Left lobe of liver (tissue), 2 donors: ENCODE measurements at regions not wholly inside any gene's neighbourhood (a gene's known extent, or its start where the extent isn't known, plus 50 kb on each side); places are given as distances from the start of the nearest gene placed in this dataset.
A peak's percentile ranks its signal among the peaks of the same experiment; 100 is the strongest.

Experiments used
- ATAC-seq: fragments of 200-7000 bp; cut with Tn5 transposase; one replicate; pipeline ENCODE4 v1.9.1; 2020; ENCODE audit warnings: mild to moderate bottlenecking, moderate library complexity
- DNase-seq: peaks from one replicate; pipeline ENCODE4 v3.0.0-alpha.2; 2020; ENCODE audit warnings: low spot score
- donor health status: DM: no; HTN: no; CAD: no; lungs with moderate emphysema.
- donor health status: DM: no; HTN: yes; CAD: no.

- ATAC-seq: no peak
- no peak for DNase-seq
These were observed 61.6 kb upstream of the HS6ST1 start for GRCh38 chr2:128380061-128380889.

DNA sequence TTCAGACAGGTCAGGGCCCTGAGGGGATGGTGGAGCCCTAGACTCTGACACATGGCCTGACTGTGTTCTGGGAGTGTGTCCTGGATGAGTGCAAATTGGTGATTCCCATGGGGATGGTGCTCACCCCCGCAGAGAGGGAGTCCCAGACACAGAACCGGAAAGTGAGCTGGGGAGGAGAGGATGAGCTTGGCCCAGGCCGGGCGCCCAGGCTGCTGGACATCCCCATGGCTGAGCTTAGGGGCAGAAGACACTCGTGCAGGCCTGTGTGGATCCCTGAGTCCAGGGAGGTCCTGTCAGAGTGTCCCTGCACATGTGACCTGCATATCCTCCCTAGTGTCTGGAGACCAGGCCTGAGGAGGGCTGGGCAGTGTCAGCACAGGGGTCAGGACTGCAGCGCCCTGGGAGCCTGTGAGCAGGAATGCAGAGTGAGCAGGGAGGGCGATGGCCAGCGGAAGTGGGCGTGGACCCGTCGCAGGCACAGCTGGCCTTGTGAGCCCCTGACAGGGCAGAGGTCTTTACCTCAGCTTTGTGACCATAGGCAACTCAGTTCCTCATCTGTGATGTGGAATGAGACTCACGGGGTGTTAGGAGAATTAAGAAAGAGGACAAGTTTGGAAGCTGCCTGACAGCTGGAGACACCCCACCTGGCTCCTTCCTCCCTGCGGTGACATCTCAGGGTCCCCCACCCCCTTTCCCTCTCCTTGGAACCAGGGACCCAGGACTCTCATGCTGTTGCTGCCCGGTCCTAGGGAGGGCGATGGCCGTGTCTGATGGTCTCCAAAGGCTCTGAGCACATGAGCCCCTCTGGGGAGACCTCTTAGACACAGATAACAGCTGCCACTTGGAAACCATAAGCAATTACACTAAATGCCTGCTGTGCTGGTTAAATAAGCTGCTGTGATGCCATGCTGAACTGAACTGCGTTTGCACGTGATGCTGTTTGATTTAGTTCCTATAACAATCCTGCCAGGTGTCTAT is 62.6 kb upstream of the HS6ST1 start:
- ATAC-seq (peak; percentile 30), DNase-seq (no peak)

DNA sequence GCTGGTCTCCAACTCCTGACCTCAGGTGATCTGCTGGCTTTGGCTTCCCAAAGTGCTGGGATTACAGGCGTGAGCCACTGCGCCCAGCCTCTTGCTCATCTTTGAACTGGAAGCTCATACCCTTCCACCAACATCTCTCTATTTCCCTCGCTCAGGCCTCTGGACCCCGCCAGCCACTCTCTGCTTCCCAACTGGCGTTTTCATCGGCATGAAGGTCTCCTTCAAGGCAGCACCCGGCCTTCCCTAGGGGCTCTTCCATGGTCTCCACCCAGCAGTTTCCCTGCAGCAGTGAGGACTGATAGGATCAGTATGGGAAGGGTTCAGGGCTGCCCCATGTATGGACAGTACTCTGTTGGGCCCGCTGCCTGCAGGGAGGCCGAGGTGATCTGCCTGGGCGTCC is 65.8 kb upstream of the HS6ST1 start:
- no peak for DNase-seq
- no peak for ATAC-seq

- ATAC-seq: no peak
- DNase-seq: no peak
These were observed 66.3 kb upstream of the HS6ST1 start for GRCh38 chr2:128384956-128385355.

- no peak for DNase-seq
- ATAC-seq: no peak
These were observed 66.7 kb upstream of the HS6ST1 start for GRCh38 chr2:128385365-128385764.

GRCh38 chr2:128386066-128386465 is 67.4 kb upstream of the HS6ST1 start:
- ATAC-seq (no peak), DNase-seq (no peak)

DNA sequence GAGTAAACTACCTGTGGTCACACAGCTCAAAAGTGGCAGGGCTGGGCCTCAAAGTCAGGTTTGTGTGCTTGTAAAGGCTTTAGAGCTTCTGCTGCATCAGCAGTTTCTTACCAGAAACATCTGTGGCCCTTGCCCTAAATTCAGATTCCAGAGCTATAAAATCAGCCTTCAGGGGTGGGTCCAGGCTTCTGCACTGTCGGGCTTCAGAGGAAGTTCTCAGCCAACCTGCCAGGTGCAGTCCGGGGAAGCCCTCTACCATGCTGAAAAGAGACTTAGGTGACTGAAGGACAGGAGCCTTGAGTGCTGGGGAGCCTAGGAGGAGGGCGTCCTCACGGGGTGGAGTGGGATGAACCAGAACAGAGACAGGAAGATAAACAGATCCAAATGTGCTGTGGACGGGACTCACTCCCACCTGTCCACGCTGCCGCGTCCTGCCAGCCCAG is 69.9 kb upstream of the HS6ST1 start:
- no peak for DNase-seq
- no peak for ATAC-seq

DNA sequence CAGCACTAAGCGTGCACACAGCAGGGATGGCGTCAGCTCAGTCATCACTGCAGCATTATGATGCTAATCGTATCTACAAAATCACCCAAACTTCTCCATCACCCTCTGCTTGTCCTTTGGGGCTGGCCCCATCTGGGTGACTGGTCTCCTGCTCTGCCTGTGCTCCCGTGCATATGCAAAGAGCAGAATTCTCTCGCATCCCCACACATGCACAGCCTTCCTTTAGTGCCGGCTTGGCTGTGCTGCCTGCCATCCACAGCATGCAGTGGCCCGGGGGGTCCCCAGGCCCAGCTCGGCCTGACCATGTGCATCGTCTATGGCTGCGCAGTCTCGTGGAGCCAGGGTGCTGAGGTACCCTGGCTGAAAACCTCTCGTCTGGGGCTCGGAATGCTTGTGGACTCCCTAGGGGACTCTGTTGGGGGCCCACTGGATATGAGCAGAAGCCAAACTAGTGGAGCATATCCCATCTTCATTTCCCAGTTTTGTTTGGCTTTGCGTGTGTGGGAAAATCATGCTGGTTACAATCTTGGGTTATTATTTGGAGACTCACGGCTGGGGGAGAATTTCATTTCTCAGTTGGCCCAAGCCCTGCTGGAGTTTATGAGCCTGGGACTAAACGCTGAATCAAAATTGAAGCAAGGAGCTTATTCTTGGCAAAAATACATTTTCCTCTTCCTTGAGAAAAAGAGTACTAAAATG is 70.9 kb upstream of the HS6ST1 start:
- ATAC-seq: no peak
- no peak for DNase-seq

DNA sequence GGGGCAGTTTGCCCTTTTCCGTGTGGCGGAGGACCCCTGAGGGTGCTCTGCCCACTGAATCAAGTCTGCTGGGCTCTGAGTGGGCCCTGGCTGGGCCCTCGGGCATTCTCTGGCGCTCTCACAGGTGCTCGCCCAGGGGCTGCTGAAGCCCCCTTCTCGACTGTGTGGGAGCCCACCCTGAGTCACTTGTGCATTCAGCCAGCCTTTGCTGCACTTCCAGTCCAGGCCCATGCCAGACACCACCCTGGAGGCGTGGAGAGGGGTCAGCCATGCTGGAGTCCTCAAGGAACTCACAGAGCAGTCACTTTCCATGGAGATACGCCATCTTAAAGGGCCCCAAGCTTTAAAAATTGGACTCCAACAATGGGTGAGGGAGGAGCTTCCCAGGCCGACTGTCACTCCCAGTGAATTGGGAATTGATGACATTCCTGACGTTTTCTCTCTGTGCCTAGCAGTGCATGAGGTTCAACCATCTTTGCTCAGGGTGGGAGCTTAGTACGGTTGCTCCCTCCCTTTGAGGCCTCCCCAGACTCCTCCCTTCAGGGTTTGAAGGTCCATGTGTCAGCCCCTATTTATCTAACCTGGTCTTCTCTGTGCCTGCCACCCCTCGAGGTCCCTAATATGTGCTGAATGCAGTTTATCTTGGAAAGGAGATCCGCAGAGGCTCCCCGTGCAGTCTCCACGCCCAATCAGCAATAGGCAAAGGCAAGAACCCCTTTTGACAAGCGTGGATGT is 71.8 kb upstream of the HS6ST1 start:
- ATAC-seq (no peak), DNase-seq (no peak)

DNA sequence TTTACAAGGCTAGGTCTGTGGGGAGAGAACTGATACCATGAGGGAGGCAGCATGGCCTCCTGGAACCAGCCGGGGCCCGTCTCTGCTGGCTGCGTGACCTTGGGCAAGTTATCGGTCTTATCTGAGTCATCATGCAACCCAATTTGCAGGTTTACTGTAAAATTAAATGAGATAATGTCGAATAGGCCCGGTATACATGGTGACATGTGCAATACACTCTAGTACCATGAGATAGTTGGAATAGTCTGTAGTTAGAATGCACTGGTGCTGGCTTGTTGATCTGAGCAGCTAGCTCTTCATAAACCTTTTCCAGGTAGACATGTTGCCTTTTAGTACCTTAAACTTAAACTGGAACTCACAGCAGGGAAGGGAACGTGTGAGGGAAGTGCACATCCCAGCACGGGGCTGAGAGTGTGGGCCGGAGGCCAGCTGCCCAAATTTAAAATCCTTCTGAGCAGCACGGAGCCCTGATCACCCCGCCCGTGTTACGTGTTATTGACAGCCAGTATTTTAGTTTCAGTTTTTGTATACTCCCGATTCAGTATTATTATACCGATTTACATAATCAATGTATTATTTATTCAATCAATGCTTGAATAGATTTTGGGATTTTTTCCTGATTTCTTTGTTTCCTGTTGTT is 72.4 kb upstream of the HS6ST1 start:
- ATAC-seq (no peak), DNase-seq (no peak)

GRCh38 chr2:128391679-128392078 is 73.0 kb upstream of the HS6ST1 start:
- ATAC-seq (no peak), DNase-seq (no peak)

GRCh38 chr2:128392207-128392606 is 73.5 kb upstream of the HS6ST1 start:
- ATAC-seq: no peak
- DNase-seq: no peak

GRCh38 chr2:128394007-128394730 is 75.5 kb upstream of the HS6ST1 start:
- DNase-seq (no peak), ATAC-seq (no peak)

DNA sequence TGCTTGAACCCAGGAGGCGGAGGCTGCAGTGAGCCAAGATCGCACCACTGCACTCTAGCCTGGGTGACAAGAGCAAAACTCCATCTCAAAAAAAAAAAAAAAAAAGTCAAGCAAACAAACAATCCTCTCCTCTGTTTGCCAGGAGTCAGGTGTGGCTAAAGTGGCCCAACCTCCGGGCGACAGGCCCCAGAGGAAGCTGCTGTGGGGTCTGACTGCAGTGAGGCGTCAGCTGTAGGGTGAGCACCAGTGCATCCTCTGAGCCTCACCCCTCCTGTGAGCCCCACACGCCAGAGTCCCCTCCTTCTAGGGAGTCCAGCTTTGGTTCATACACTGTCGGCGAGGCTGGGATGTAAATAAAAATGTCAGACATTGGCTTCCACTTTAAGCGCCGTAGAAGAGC is 76.5 kb upstream of the HS6ST1 start:
- DNase-seq: no peak
- ATAC-seq: no peak

GRCh38 chr2:128395640-128396499 is 77.2 kb upstream of the HS6ST1 start:
- ATAC-seq: no peak
- no peak for DNase-seq

DNA sequence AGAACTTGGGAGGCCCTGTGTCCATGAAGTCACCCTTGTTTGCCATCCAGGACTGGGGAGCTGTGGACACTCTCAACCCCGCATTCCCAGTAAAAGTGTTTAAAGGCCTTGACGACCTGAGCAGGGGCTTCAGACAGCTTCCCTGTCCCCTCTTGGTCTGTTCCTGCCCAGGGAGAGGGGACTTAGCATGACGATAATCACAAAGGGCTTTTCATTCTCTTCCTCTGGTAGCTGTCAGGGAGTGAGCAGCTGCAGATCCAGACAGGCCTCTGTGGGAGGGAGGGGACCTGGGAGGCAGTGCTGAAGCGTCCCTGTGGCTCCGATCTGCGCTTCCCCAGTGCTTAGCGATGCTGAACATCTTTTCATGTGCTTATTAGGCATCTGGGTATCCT is 77.8 kb upstream of the HS6ST1 start:
- ATAC-seq: no peak
- DNase-seq: no peak

GRCh38 chr2:128396946-128397345 is 78.3 kb upstream of the HS6ST1 start:
- DNase-seq (no peak), ATAC-seq (no peak)

DNA sequence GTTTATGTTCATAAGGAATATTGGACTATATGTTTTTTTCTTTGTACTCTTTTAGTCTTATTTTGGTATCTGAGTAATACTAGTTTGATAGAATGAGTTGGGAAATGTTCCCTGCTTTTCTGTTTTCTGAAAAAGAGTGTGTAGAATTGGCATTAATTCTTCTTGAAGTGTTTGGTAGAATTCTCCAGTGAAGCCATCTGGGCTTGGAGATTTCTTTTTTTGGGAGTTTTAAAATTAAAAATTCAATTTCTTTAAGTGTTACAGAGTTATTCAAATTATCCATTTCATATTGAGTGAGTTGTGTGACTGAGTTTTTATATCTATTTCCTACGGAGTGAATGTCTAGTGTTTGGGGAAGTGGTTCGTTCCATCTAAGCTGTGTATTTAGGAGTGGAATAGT is 80.6 kb upstream of the HS6ST1 start:
- no peak for DNase-seq
- no peak for ATAC-seq
